Prostate gland (tissue), 2 donors: ENCODE measurements at regions not wholly inside any gene's neighbourhood (a gene's known extent, or its start where the extent isn't known, plus 50 kb on each side); places are given as distances from the start of the nearest gene placed in this dataset.

ENCODE experiments used
- CTCF ChIP-seq, 4 experiments: fragments of 200-600 bp in 2 of 4; fragments of 450-650 bp in 2 of 4; sonication (generic) in 2 of 4; IDR thresholded peaks; 1 replicate in 3 of 4; 2 replicates in 1 of 4; pipeline ENCODE4 v1.5.1; 2016 to 2019; ENCODE audit warnings: antibody characterized with exemption in 4 of 4, mild to moderate bottlenecking in 2 of 4, moderate library complexity in 2 of 4
- POLR2A ChIP-seq: fragments of 450-650 bp; IDR thresholded peaks from one replicate; pipeline ENCODE4 v1.6.1; 2016; ENCODE audit warnings: antibody characterized with exemption, mild to moderate bottlenecking

GRCh38 chr5:175275097-175275496 is 168.9 kb downstream of the DRD1 start:
- TF ChIP-seq CTCF (IDR thresholded peaks at IDR 0.05) (no peak), POLR2A (no peak)
